Loucy (cell line): ENCODE measurements at regions not wholly inside any gene's neighbourhood (a gene's known extent, or its start where the extent isn't known, plus 50 kb on each side); places are given as distances from the start of the nearest gene placed in this dataset.

ENCODE experiments used
- H2AFZ ChIP-seq: fragments of 200-600 bp; sonication (generic); 2 replicates; pipeline ENCODE4 v1.6.0; 2016; ENCODE audit warnings: antibody characterized with exemption, mild to moderate bottlenecking, low read length, moderate library complexity
- H3F3A ChIP-seq: fragments of 200-600 bp; 2 replicates; pipeline ENCODE4 v1.6.0; 2016; ENCODE audit warnings: antibody characterized with exemption, low read depth, mild to moderate bottlenecking
- H3K27me3 ChIP-seq: fragments of 200-600 bp; sonication (generic); 2 replicates; pipeline ENCODE4 v1.6.1; 2014; ENCODE audit warnings: low read length, mild to moderate bottlenecking; ENCODE audit not compliant: insufficient read depth, poor library complexity, severe bottlenecking
- H3K36me3 ChIP-seq: fragments of 200-600 bp; sonication (generic); 2 replicates; pipeline ENCODE4 v1.6.1; 2016; ENCODE audit warnings: low read length; ENCODE audit not compliant: insufficient read depth
- H3K4me1 ChIP-seq: fragments of 200-600 bp; sonication (generic); 2 replicates; pipeline ENCODE4 v1.5.1; 2014; ENCODE audit warnings: low read length, mild to moderate bottlenecking; ENCODE audit not compliant: insufficient read depth, poor library complexity, severe bottlenecking
- H3K4me2 ChIP-seq: fragments of 200-600 bp; sonication (generic); 2 replicates; pipeline ENCODE4 v1.6.0; 2014; ENCODE audit warnings: antibody characterized with exemption, low read length, low read depth, mild to moderate bottlenecking; ENCODE audit not compliant: poor library complexity, severe bottlenecking
- H3K4me3 ChIP-seq: fragments of 200-600 bp; sonication (generic); 2 replicates; pipeline ENCODE4 v1.5.1; 2014; ENCODE audit warnings: low read length, mild to moderate bottlenecking, mixed read lengths; ENCODE audit not compliant: poor library complexity, severe bottlenecking
- H3K79me2 ChIP-seq: fragments of 200-600 bp; sonication (generic); 2 replicates; pipeline ENCODE4 v1.6.1; 2014; ENCODE audit warnings: low read length; ENCODE audit not compliant: insufficient read depth
- H3K9ac ChIP-seq: fragments of 200-600 bp; sonication (generic); 2 replicates; pipeline ENCODE4 v1.6.0; 2014; ENCODE audit warnings: mild to moderate bottlenecking, low read depth, low read length, moderate library complexity; ENCODE audit not compliant: poor library complexity, severe bottlenecking
- H3K9me2 ChIP-seq: fragments of 200-600 bp; sonication (generic); replicated peaks from 2 replicates; pipeline ENCODE4 v1.6.1; 2016; ENCODE audit warnings: low read depth, low read length, mixed read lengths
- H3K9me3 ChIP-seq: fragments of 200-600 bp; sonication (generic); 2 replicates; pipeline ENCODE4 v1.6.1; 2014; ENCODE audit warnings: mild to moderate bottlenecking, antibody characterized with exemption, low read length, low read depth; ENCODE audit not compliant: insufficient read depth
- H4K20me1 ChIP-seq: fragments of 200-600 bp; sonication (generic); 2 replicates; pipeline ENCODE4 v1.6.0; 2014; ENCODE audit warnings: antibody characterized with exemption, low read length, mild to moderate bottlenecking; ENCODE audit not compliant: insufficient read depth, poor library complexity, severe bottlenecking
- CTCF ChIP-seq: fragments of 200-600 bp; sonication (generic); conservative IDR thresholded peaks from 2 replicates; pipeline ENCODE4 v1.5.1; 2014; ENCODE audit warnings: mild to moderate bottlenecking, antibody characterized with exemption, low read length
- EZH2phosphoT487 ChIP-seq: fragments of 200-600 bp; IDR thresholded peaks from 2 replicates; pipeline ENCODE4 v1.6.1; 2018; ENCODE audit warnings: antibody characterized with exemption, mild to moderate bottlenecking, moderate library complexity, borderline replicate concordance

- H3K79me2 ChIP-seq = no peaks in the 10 kb centered on the region
- no peak overlapping the region for H3K9ac ChIP-seq
- H3K27me3 ChIP-seq = no peaks in the 10 kb centered on the region
- H3K4me2 ChIP-seq = no peak overlapping the region
- no peaks in the 10 kb centered on the region for H3K36me3 ChIP-seq
- H3K4me3 ChIP-seq = no peak overlapping the region
- H3K9me2 ChIP-seq = no peaks in the 10 kb centered on the region
- no peaks in the 10 kb centered on the region for H4K20me1 ChIP-seq
- H3F3A ChIP-seq = no peaks in the 10 kb centered on the region
- no peaks in the 10 kb centered on the region for H3K4me1 ChIP-seq
- no peaks in the 10 kb centered on the region; the same call in 1 of the 2 replicates for H3K9me3 ChIP-seq
- TF ChIP-seq EZH2phosphoT487 = no peak
- no peak for TF ChIP-seq CTCF
- H2AFZ ChIP-seq = no peak overlapping the region
Measured at GRCh38 chr2:41394541-41394940, 653.3 kb upstream of the PKDCC start.

GRCh38 chr2:41395692-41396091 is 652.1 kb upstream of the PKDCC start:
- Histone ChIP-seq H3K27me3 (no peaks in the 10 kb centered on the region), H3K4me3 (no peak overlapping the region)

GRCh38 chr2:41399437-41400087 is 648.3 kb upstream of the PKDCC start:
- Histone ChIP-seq H3K9me2 (no peaks in the 10 kb centered on the region), H3K4me1 (no peaks in the 10 kb centered on the region), H3K9me3 (no peaks in the 10 kb centered on the region; the same call in 1 of the 2 replicates), H3K4me3 (no peak overlapping the region), H3K36me3 (no peaks in the 10 kb centered on the region), H3K79me2 (no peaks in the 10 kb centered on the region), H3K27me3 (no peaks in the 10 kb centered on the region), H3K4me2 (no peak overlapping the region), H4K20me1 (no peaks in the 10 kb centered on the region), H2AFZ (no peak overlapping the region), H3K9ac (no peak overlapping the region), H3F3A (no peaks in the 10 kb centered on the region)
- TF ChIP-seq EZH2phosphoT487 (no peak), CTCF (no peak)

More at GRCh38 chr2:41395692-41396091, 652.1 kb upstream of the PKDCC start:
- H3F3A ChIP-seq = no peaks in the 10 kb centered on the region
- H3K36me3 ChIP-seq = no peaks in the 10 kb centered on the region
- no peaks in the 10 kb centered on the region for H3K9me2 ChIP-seq
- no peak overlapping the region for H3K9ac ChIP-seq
- H3K4me1 ChIP-seq = no peaks in the 10 kb centered on the region
- no peak for TF ChIP-seq EZH2phosphoT487
- TF ChIP-seq CTCF = no peak
- H2AFZ ChIP-seq = no peak overlapping the region
- no peaks in the 10 kb centered on the region for H3K79me2 ChIP-seq
- H3K4me2 ChIP-seq = no peak overlapping the region
- H4K20me1 ChIP-seq = no peaks in the 10 kb centered on the region
- no peaks in the 10 kb centered on the region; the same call in 1 of the 2 replicates for H3K9me3 ChIP-seq
